ENCODE measurements at regions not wholly inside any gene's neighbourhood (a gene's known extent, or its start where the extent isn't known, plus 50 kb on each side); places are given as distances from the start of the nearest gene placed in this dataset.

GRCh38 chr10:16184096-16184597 is 252.7 kb upstream of the PTER start:
- intact Hi-C loops (cut with DNase I; ENCODE audit: low total_unique reads) = no loop called here

DNA sequence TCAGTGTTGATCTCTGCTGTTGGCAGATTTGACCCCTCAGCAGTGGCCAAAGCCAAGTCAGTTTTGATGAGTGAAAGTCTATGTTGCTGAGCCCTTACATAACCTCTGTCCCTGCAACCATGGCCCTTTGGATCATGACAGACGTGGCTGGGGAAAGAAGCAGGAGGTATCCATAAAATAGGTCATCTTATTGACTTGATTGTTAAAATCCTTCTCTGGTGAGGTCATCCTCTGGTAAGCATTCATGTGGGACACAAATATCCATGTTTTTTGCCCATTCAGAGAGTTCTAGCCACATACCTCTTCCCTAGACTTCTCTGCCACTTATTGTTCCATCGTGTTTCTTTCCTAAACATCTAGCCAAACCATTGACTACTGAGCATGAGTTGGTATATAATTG is 251.9 kb upstream of the PTER start:
- Histone ChIP-seq H3K27ac (no peak overlapping the region), H3K9me3 (no peaks in the 10 kb centered on the region), H3K4me1 (no peaks in the 10 kb centered on the region), H3K27me3 (no peaks in the 10 kb centered on the region), H3K36me3 (no peaks in the 10 kb centered on the region), H3K4me3 (no peak overlapping the region)
- no peak for TF ChIP-seq POLR2A (IDR thresholded peaks at IDR 0.05)
- no peak for TF ChIP-seq POLR2AphosphoS5 (IDR thresholded peaks at IDR 0.05)
- TF ChIP-seq, protein P1, sequence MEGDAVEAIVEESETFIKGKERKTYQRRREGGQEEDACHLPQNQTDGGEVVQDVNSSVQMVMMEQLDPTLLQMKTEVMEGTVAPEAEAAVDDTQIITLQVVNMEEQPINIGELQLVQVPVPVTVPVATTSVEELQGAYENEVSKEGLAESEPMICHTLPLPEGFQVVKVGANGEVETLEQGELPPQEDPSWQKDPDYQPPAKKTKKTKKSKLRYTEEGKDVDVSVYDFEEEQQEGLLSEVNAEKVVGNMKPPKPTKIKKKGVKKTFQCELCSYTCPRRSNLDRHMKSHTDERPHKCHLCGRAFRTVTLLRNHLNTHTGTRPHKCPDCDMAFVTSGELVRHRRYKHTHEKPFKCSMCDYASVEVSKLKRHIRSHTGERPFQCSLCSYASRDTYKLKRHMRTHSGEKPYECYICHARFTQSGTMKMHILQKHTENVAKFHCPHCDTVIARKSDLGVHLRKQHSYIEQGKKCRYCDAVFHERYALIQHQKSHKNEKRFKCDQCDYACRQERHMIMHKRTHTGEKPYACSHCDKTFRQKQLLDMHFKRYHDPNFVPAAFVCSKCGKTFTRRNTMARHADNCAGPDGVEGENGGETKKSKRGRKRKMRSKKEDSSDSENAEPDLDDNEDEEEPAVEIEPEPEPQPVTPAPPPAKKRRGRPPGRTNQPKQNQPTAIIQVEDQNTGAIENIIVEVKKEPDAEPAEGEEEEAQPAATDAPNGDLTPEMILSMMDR (IDR thresholded peaks at IDR 0.05) = no peak
- DNase-seq (ENCODE audit: low spot score in 2 of 2) = no peak
- intact Hi-C loops (cut with DNase I; ENCODE audit: low total_unique reads) = no loop called here

More at GRCh38 chr10:16184096-16184597, 252.7 kb upstream of the PTER start:
- no peaks in the 10 kb centered on the region for H3K27me3 ChIP-seq
- H3K4me1 ChIP-seq = no peaks in the 10 kb centered on the region
- no peaks in the 10 kb centered on the region for H3K9me3 ChIP-seq
- H3K4me3 ChIP-seq = no peak overlapping the region
- no peak for TF ChIP-seq POLR2AphosphoS5 (IDR thresholded peaks at IDR 0.05)
- TF ChIP-seq, protein P1 (IDR thresholded peaks at IDR 0.05) = no peak
- no peak for TF ChIP-seq POLR2A (IDR thresholded peaks at IDR 0.05)
- H3K36me3 ChIP-seq = no peaks in the 10 kb centered on the region
- DNase-seq (ENCODE audit: low spot score in 2 of 2) = no peak
- no peak overlapping the region for H3K27ac ChIP-seq

GRCh38 chr10:16186564-16186963 is 250.2 kb upstream of the PTER start:
- H3K4me3 ChIP-seq = no peak overlapping the region

GRCh38 chr10:16187161-16187560 is 249.6 kb upstream of the PTER start:
- no peaks in the 10 kb centered on the region for H3K9me3 ChIP-seq
- H3K4me3 ChIP-seq = no peak overlapping the region
- DNase-seq (ENCODE audit: low spot score in 2 of 2) = no peak
- TF ChIP-seq POLR2A (IDR thresholded peaks at IDR 0.05) (no peak), POLR2AphosphoS5 (IDR thresholded peaks at IDR 0.05) (no peak)
- TF ChIP-seq, protein P1 (IDR thresholded peaks at IDR 0.05) = no peak
- no peaks in the 10 kb centered on the region for H3K4me1 ChIP-seq
- intact Hi-C loops (cut with DNase I; ENCODE audit: low total_unique reads) = no loop called here
- no peak overlapping the region for H3K27ac ChIP-seq
- H3K27me3 ChIP-seq = no peaks in the 10 kb centered on the region
- no peaks in the 10 kb centered on the region for H3K36me3 ChIP-seq

More at GRCh38 chr10:16186564-16186963, 250.2 kb upstream of the PTER start:
- no peaks in the 10 kb centered on the region for H3K9me3 ChIP-seq
- no peaks in the 10 kb centered on the region for H3K36me3 ChIP-seq
- H3K27me3 ChIP-seq = no peaks in the 10 kb centered on the region
- DNase-seq (ENCODE audit: low spot score in 2 of 2) = no peak
- H3K27ac ChIP-seq = no peak overlapping the region
- intact Hi-C loops (cut with DNase I; ENCODE audit: low total_unique reads) = no loop called here
- TF ChIP-seq POLR2A (IDR thresholded peaks at IDR 0.05) (no peak), POLR2AphosphoS5 (IDR thresholded peaks at IDR 0.05) (no peak)
- TF ChIP-seq, protein P1 (IDR thresholded peaks at IDR 0.05) = no peak
- H3K4me1 ChIP-seq = no peaks in the 10 kb centered on the region

GRCh38 chr10:16192337-16192736 is 244.5 kb upstream of the PTER start:
- no peak for DNase-seq (ENCODE audit: low spot score in 2 of 2)
- intact Hi-C loops (cut with DNase I; ENCODE audit: low total_unique reads) = no loop called here
- TF ChIP-seq POLR2A (IDR thresholded peaks at IDR 0.05) = no peak
- no peak for TF ChIP-seq POLR2AphosphoS5 (IDR thresholded peaks at IDR 0.05)
- TF ChIP-seq, protein P1 (IDR thresholded peaks at IDR 0.05) = no peak
- no peaks in the 10 kb centered on the region for H3K4me1 ChIP-seq
- H3K27me3 ChIP-seq = no peaks in the 10 kb centered on the region
- no peak overlapping the region for H3K27ac ChIP-seq
- no peak overlapping the region for H3K4me3 ChIP-seq
- no peaks in the 10 kb centered on the region for H3K9me3 ChIP-seq
- no peaks in the 10 kb centered on the region for H3K36me3 ChIP-seq

Data from breast epithelium (tissue), 4 donors.